ENCODE measurements at regions not wholly inside any gene's neighbourhood (a gene's known extent, or its start where the extent isn't known, plus 50 kb on each side); places are given as distances from the start of the nearest gene placed in this dataset.
"Not testable (repeated sequence)": the region's sequence is repeated elsewhere in the genome, so short reads cannot be mapped to it uniquely, and the experiment has no call there.

GRCh38 chr2:59256290-59256689 lies 1015.2 kb upstream of the FANCL start:
- H3K36me3 Mint-ChIP-seq (ENCODE audit: insufficient read depth): no peaks in the 10 kb centered on the region
- no peaks in the 10 kb centered on the region for H3K27me3 Mint-ChIP-seq (ENCODE audit: low read depth)
- DNase-seq (no peak), ATAC-seq (no peak)
- no peaks in the 10 kb centered on the region for H3K4me1 Mint-ChIP-seq (ENCODE audit: low read depth)
- no peak overlapping the region for H3K4me3 Mint-ChIP-seq
- no peaks in the 10 kb centered on the region for H3K9me3 Mint-ChIP-seq

GRCh38 chr2:59254279-59254678 lies 1013.2 kb upstream of the FANCL start:
- H3K27me3 Mint-ChIP-seq (ENCODE audit: low read depth): no peaks in the 10 kb centered on the region
- H3K9me3 Mint-ChIP-seq: no peaks in the 10 kb centered on the region
- H3K36me3 Mint-ChIP-seq (ENCODE audit: insufficient read depth): no peaks in the 10 kb centered on the region
- ATAC-seq (no peak), DNase-seq (no peak)
- H3K4me3 Mint-ChIP-seq: no peak overlapping the region
- no peaks in the 10 kb centered on the region for H3K4me1 Mint-ChIP-seq (ENCODE audit: low read depth)

- Mint-ChIP-seq H3K36me3 (ENCODE audit: insufficient read depth) (no peaks in the 10 kb centered on the region), H3K9me3 (no peaks in the 10 kb centered on the region), H3K4me1 (ENCODE audit: low read depth) (no peaks in the 10 kb centered on the region), H3K4me3 (no peak overlapping the region), H3K27me3 (ENCODE audit: low read depth) (no peaks in the 10 kb centered on the region)
- DNase-seq (no peak), ATAC-seq (no peak)
Measured at GRCh38 chr2:59250307-59250677, 1009.2 kb upstream of the FANCL start.

DNA sequence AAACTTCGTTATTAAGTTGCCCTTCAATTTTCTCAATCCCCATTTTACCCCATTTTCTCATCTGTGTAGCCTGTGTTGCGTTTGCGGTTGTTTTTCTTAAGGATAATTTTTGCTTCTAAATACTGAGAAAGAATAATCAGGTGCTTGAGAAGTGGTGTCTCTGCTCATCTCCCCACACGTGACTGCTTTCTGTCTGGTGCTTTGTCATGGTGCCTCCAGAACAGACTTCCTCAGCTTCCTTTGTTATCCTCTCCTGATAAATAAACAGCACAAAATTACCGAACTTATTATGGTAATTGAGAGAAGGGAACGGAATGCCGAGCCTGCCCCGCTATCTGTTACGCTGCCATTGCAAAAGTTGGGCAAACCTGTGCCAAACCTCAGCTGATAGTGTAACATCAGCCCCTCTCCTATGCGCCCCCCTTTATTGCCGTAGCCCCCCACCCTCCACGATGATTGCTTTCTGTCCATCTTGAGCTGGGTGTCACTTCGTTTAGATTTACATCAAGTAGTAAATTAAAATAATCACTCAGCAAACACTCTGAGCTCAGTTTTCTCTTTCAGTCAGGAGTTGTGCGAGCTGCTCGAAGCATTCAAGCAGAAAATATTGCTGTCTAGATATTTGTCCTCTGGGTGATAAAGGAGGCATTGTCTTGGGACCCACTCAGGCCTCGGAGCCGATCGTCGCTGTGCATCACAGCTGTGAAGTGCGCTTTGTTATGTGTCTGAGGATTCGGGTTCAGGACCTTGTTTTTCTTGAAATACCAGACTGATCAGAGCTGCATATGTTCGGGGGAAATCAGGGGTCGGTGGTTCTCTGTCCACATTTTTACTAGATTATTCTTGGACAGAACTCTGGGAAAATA lies 1008.5 kb upstream of the FANCL start:
- H3K36me3 Mint-ChIP-seq (ENCODE audit: insufficient read depth): no peaks in the 10 kb centered on the region
- DNase-seq: no peak
- no peaks in the 10 kb centered on the region for H3K4me1 Mint-ChIP-seq (ENCODE audit: low read depth)
- no peak overlapping the region for H3K4me3 Mint-ChIP-seq
- ATAC-seq: no peak
- H3K27me3 Mint-ChIP-seq (ENCODE audit: low read depth): no peaks in the 10 kb centered on the region
- H3K9me3 Mint-ChIP-seq: no peaks in the 10 kb centered on the region

DNA sequence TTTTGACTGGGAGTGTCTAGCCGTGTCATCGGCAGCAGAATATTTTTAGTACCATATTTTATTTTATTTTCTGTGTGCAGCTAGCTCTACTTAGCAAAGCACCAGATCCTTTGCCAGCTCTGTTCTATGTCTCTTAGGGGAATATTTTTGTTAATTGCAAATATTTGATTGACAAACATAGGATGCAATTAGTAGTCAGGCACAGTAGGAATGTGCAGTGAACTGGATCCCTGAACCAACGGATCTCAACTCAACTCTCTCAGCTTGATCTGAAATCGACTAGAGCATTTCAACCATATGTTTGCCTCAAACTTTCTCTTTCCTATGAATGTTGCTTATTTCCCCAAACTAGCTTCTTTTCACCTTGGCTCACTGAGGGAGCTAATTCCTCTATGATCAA lies 998.0 kb upstream of the FANCL start:
- no peaks in the 10 kb centered on the region for H3K27me3 Mint-ChIP-seq (ENCODE audit: low read depth)
- ATAC-seq (no peak), DNase-seq (no peak)
- H3K9me3 Mint-ChIP-seq: no peaks in the 10 kb centered on the region
- H3K4me1 Mint-ChIP-seq (ENCODE audit: low read depth): no peaks in the 10 kb centered on the region
- no peak overlapping the region for H3K4me3 Mint-ChIP-seq
- H3K36me3 Mint-ChIP-seq (ENCODE audit: insufficient read depth): no peaks in the 10 kb centered on the region

DNA sequence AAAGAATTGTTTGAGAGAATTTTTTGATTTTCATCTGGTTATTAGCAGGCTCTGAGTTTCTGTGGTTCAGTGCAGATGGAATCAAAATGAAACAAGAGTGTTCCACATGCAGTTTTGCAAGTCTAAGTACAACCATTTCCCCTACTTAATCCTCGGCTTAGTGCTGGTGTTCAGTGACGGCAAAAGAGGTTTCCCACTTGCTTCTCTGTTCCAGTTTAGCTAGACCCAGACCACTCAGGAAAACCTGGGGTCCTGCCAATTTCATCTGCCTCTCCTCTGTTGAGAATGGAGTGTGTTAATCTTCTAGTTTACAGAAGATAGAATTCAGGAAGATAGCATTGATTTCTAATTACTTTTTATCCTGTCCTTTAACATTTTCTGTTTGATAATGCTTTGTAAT lies 996.2 kb upstream of the FANCL start:
- no peaks in the 10 kb centered on the region for H3K9me3 Mint-ChIP-seq

GRCh38 chr2:59236723-59237122 lies 995.6 kb upstream of the FANCL start:
- DNase-seq (no peak), ATAC-seq (no peak)
- no peak overlapping the region for H3K4me3 Mint-ChIP-seq
- H3K27me3 Mint-ChIP-seq (ENCODE audit: low read depth): no peaks in the 10 kb centered on the region
- no peaks in the 10 kb centered on the region for H3K9me3 Mint-ChIP-seq
- H3K4me1 Mint-ChIP-seq (ENCODE audit: low read depth): no peaks in the 10 kb centered on the region
- no peaks in the 10 kb centered on the region for H3K36me3 Mint-ChIP-seq (ENCODE audit: insufficient read depth)

More for the DNA sequence above, 996.2 kb upstream of the FANCL start:
- Mint-ChIP-seq H3K27me3 (ENCODE audit: low read depth) (no peaks in the 10 kb centered on the region), H3K4me3 (no peak overlapping the region), H3K36me3 (ENCODE audit: insufficient read depth) (no peaks in the 10 kb centered on the region), H3K4me1 (ENCODE audit: low read depth) (no peaks in the 10 kb centered on the region)
- ATAC-seq: no peak
- no peak for DNase-seq

DNA sequence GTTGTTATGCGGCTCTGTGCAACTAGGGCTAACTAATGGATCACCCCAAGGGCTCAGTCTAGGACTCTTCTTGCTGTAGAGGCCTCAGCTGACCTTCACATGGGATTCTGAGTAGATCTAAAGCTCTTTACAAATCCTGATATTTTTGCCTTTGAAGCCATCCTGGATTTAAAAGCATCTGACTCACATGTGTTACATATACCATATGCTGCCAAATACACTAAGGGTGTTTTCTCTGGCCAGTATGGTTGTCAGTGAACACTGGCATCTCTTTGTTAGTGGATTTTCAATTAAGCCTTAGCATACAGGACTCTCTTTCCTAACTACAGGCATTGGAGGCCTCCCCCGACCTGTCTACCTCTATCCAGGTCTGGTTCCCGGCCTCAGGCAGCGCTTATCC lies 992.8 kb upstream of the FANCL start:
- no peak for ATAC-seq
- H3K4me1 Mint-ChIP-seq (ENCODE audit: low read depth): no peaks in the 10 kb centered on the region
- no peaks in the 10 kb centered on the region for H3K9me3 Mint-ChIP-seq

GRCh38 chr2:59233448-59233847 lies 992.3 kb upstream of the FANCL start:
- H3K4me3 Mint-ChIP-seq: no peak overlapping the region

More for the DNA sequence above, 992.8 kb upstream of the FANCL start:
- no peaks in the 10 kb centered on the region for H3K27me3 Mint-ChIP-seq (ENCODE audit: low read depth)
- no peak for DNase-seq
- H3K4me3 Mint-ChIP-seq: no peak overlapping the region
- H3K36me3 Mint-ChIP-seq (ENCODE audit: insufficient read depth): no peaks in the 10 kb centered on the region

DNA sequence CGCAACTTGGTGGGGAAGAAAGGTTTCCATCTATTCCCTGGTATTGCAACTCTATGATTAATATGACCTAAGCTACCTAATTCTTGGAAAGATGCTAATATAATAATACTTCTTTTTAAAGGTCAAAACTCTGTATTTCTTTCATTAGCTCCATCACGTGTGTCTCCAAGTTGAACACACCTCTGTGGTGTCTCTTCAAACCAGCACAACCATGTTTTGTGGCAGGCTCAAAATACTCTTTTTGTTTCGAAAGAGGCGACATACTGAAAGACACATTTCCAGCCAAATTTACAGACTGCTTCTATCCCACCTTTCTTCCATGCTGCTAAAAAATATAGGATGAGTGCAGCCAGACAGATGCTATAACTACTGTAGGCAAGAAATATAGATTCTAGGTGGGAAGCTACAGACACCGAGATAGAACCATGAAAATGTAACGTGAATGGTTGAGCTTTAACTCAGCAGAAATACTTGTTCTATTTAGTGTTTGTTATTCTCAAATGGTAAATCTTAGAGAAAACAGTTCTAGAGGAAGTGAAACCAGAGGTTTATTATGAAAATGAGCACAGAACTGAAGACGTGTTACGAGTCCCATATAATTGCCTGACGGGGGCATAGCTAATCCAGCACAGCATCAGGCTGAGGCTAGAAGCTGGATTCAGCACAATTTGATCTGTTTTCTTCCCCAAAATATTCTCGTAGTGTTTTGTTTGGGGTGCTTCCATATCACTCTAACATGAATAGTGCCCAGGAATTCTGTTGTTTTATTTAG lies 991.5 kb upstream of the FANCL start:
- Mint-ChIP-seq H3K4me3 (no peak overlapping the region), H3K4me1 (ENCODE audit: low read depth) (no peaks in the 10 kb centered on the region), H3K9me3 (no peaks in the 10 kb centered on the region), H3K36me3 (ENCODE audit: insufficient read depth) (no peaks in the 10 kb centered on the region), H3K27me3 (ENCODE audit: low read depth) (no peaks in the 10 kb centered on the region)
- DNase-seq: no peak
- ATAC-seq: no peak

More at GRCh38 chr2:59233448-59233847, 992.3 kb upstream of the FANCL start:
- Mint-ChIP-seq H3K9me3 (no peaks in the 10 kb centered on the region), H3K27me3 (ENCODE audit: low read depth) (no peaks in the 10 kb centered on the region), H3K4me1 (ENCODE audit: low read depth) (no peaks in the 10 kb centered on the region), H3K36me3 (ENCODE audit: insufficient read depth) (no peaks in the 10 kb centered on the region)
- no peak for DNase-seq
- no peak for ATAC-seq

DNA sequence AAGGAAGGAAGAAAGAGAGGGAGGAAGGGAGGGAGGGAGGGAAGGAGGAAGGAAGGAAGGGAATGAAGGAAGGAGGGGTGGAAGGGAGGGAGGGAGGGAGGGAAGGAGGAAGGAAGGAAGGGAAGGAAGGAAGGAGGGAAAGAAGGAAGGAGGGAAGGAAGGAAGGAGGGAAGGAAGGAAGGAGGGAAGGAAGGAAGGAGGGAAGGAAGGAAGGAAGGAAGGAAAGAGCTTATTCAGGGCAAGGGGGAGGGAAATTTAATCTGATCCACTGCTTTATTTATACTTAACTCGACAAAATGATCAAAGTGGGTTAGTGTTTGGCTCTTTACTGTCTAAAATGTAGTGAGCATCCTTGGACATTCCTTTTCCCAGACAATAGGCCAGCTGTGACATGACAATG lies 985.2 kb upstream of the FANCL start:
- H3K4me3 Mint-ChIP-seq: not testable (repeated sequence)

DNA sequence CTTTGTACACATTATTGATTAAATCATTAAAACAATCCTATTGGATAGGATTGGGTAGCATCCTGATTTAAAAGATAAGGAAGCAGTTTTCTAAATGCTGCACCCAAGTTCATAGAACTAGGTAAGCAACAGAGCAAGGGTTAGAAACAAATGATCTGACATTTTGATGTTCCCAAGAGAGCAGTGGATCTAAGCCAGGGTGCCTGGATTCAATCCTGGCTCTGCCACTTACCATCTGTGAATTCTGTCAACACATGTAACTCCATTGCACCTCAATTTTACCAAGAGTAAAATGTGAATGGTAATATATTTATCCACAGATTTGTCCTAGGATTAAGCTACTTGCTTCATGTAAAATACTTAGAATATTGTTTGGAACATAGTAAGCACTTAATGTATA lies 982.6 kb upstream of the FANCL start:
- Mint-ChIP-seq H3K4me3 (no peak overlapping the region), H3K4me1 (ENCODE audit: low read depth) (no peaks in the 10 kb centered on the region), H3K9me3 (no peaks in the 10 kb centered on the region), H3K27me3 (ENCODE audit: low read depth) (no peaks in the 10 kb centered on the region), H3K36me3 (ENCODE audit: insufficient read depth) (no peaks in the 10 kb centered on the region)
- DNase-seq: no peak
- no peak for ATAC-seq

More for the DNA sequence above, 985.2 kb upstream of the FANCL start:
- H3K9me3 Mint-ChIP-seq; ATAC-seq; H3K36me3 Mint-ChIP-seq (ENCODE audit: insufficient read depth); DNase-seq; H3K4me1 Mint-ChIP-seq (ENCODE audit: low read depth); H3K27me3 Mint-ChIP-seq (ENCODE audit: low read depth): not testable (repeated sequence)

DNA sequence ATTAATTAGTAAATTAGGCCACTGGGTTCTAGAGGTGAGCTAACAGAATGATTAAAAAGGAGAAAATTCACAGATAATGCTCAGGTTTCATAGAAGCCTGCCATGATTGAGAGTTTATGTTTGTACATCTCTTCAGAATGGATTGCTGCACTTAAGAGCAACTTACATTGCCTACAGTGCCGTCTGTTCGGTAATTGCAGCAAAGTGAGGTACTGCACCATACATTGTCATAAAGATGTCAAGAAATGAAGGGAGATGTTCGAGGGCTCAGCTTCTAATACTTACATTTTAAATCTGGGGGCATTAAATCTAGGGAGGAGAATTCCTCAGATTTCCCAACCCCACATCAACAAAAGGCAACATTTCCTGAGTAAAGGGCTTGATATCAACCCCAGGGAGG lies 976.2 kb upstream of the FANCL start:
- no peak for DNase-seq
- no peaks in the 10 kb centered on the region for H3K36me3 Mint-ChIP-seq (ENCODE audit: insufficient read depth)
- H3K9me3 Mint-ChIP-seq: no peaks in the 10 kb centered on the region
- no peaks in the 10 kb centered on the region for H3K4me1 Mint-ChIP-seq (ENCODE audit: low read depth)
- no peak overlapping the region for H3K4me3 Mint-ChIP-seq
- H3K27me3 Mint-ChIP-seq (ENCODE audit: low read depth): peaks cover 3% of the 10 kb centered on the region
- no peak for ATAC-seq

- DNase-seq (no peak), ATAC-seq (no peak)
- Mint-ChIP-seq H3K9me3 (no peaks in the 10 kb centered on the region), H3K27me3 (ENCODE audit: low read depth) (no peaks in the 10 kb centered on the region), H3K36me3 (ENCODE audit: insufficient read depth) (no peaks in the 10 kb centered on the region), H3K4me1 (ENCODE audit: low read depth) (no peaks in the 10 kb centered on the region), H3K4me3 (no peak overlapping the region)
Measured at GRCh38 chr2:59206361-59206760, 965.2 kb upstream of the FANCL start.

DNA sequence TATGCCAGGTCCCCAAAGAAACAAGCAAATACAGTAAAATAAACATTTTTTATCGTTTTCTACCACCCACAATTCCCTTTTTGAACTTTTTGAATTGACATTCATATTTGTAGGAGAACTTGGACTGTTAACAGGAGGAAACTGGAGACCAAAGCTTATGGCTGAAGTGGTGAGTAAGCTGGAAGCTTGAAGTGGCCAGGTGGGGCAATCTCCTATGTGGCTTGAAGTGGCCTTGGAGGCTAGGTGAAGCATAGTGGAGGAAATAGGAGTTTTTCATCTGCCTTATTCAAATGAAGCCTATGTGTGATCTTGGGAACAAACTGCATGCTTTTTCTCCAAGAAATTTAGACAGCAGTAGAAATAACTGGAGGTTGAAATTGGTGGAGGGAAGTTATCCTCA lies 962.9 kb upstream of the FANCL start:
- ATAC-seq (no peak), DNase-seq (no peak)
- no peaks in the 10 kb centered on the region for H3K4me1 Mint-ChIP-seq (ENCODE audit: low read depth)
- no peak overlapping the region for H3K4me3 Mint-ChIP-seq
- H3K36me3 Mint-ChIP-seq (ENCODE audit: insufficient read depth): no peaks in the 10 kb centered on the region
- H3K9me3 Mint-ChIP-seq: no peaks in the 10 kb centered on the region
- H3K27me3 Mint-ChIP-seq (ENCODE audit: low read depth): no peaks in the 10 kb centered on the region

All from activated T-cell treated with anti-CD3 and anti-CD28 coated beads, Interleukin-2, amount 50 U/mL, for 4 hours (primary cell).